ENCODE measurements at regions not wholly inside any gene's neighbourhood (a gene's known extent, or its start where the extent isn't known, plus 50 kb on each side); places are given as distances from the start of the nearest gene placed in this dataset.

- peaks cover 19% of the 10 kb centered on the region for H3K4me1 ChIP-seq (ENCODE audit: low read length)
- H3K9me3 ChIP-seq (ENCODE audit: low read length), result no peaks in the 10 kb centered on the region
- H3K36me3 ChIP-seq (ENCODE audit: insufficient read depth, low read length), result no peaks in the 10 kb centered on the region
- H2AFZ ChIP-seq (ENCODE audit: low read length), result no peak overlapping the region
- no peaks in the 10 kb centered on the region for H3K27me3 ChIP-seq (ENCODE audit: low read length)
- H3K4me3 ChIP-seq (ENCODE audit: low read length), result no peak overlapping the region
- no peaks in the 10 kb centered on the region for H4K20me1 ChIP-seq (ENCODE audit: insufficient read depth, low read depth, low read length)
- H3K9me2 ChIP-seq (replicated peaks; ENCODE audit: insufficient read depth, low read length), result no peaks in the 10 kb centered on the region
- no peaks in the 10 kb centered on the region for H3K79me2 ChIP-seq (ENCODE audit: low read length)
- H3K9ac ChIP-seq (ENCODE audit: low read length), result no peak overlapping the region
- DNase-seq, result no peak
- H3K4me2 ChIP-seq (ENCODE audit: low read depth, low read length, poor library complexity, severe bottlenecking), result no peak overlapping the region
- H3K27ac ChIP-seq (ENCODE audit: low read length), result no peak overlapping the region
Measured at GRCh38 chr15:31272558-31273257, 53.9 kb upstream of the KLF13 start.

DNA sequence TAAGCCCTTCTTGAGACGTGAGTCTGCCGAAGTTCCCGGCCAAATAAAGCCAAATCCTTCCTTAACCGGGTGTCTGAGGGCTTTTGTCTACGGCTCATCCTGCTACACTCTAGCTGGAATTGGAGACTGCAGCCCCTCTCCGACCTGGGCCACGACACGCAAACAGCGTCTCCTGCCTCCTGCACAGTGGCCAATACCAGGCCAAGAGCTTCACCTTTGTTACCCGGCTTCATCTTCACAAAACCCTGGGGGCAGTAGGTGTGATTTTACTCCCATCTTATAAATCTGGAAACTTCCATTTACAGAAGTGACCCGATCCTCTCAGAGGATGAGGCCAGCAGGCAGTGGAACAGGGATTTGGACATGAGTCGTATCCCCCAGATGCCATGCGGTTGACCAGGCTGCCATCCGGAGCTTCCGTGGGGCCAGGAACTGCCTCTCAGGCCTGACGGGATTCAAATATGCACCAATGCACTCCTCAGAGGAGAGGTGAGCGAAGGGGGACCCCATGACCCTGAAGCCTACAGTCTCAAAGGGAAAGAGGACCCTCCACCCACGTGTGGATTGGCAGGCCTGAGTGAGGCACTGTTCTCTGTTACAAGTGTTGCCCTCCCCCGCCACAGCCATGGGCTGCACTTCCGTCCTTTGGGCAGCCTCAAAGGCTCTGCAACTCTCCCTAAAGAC is 53.2 kb upstream of the KLF13 start:
- no peak for DNase-seq
- Histone ChIP-seq H3K9me2 (replicated peaks; ENCODE audit: insufficient read depth, low read length) (no peaks in the 10 kb centered on the region), H2AFZ (ENCODE audit: low read length) (no peak overlapping the region), H4K20me1 (ENCODE audit: insufficient read depth, low read depth, low read length) (no peaks in the 10 kb centered on the region), H3K4me3 (ENCODE audit: low read length) (no peak overlapping the region), H3K4me2 (ENCODE audit: low read depth, low read length, poor library complexity, severe bottlenecking) (no peak overlapping the region), H3K9me3 (ENCODE audit: low read length) (no peaks in the 10 kb centered on the region), H3K27me3 (ENCODE audit: low read length) (no peaks in the 10 kb centered on the region), H3K79me2 (ENCODE audit: low read length) (no peaks in the 10 kb centered on the region), H3K36me3 (ENCODE audit: insufficient read depth, low read length) (no peaks in the 10 kb centered on the region), H3K9ac (ENCODE audit: low read length) (no peak overlapping the region), H3K4me1 (ENCODE audit: low read length) (peaks cover 12% of the 10 kb centered on the region), H3K27ac (ENCODE audit: low read length) (no peak overlapping the region)

DNA sequence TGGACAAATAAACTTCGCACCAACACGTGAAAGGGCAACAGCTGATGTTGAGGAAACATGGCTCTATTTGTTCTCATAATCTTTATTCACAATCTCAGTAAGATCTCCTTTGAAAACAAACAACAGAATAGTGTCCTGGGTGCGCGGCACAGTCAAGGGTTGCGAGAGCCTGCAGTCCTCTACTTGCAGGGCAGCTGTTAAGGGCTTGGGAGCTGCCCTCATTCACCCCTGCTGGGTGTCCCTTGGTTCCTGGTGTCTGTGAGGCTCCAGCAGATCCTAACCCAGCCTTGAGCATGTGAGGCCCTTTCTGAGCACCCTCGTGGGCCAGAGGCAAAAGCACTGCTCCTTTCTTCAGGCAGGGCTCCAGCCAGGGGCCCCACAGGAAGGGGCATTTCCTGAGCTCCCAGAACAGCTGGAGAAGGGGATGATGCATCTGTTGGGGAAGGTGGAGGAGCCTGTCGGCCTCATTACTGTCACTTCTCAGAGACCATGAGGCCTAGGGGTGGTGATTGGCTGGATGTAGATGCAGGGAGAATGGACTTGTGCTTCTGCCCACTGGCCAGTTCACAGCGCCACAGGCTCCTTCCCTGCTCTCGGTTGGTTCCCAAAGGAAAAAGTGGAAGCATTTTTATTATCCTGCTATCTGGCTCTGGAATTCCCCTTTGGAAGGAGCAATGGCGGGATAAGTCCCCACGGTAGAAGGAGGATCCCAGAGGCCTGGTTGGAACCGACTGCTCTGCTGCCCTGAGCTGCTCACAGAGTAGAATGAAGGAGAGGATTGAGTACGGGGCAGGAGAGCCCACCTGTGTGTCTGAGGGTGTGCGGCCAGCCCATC is 51.9 kb upstream of the KLF13 start:
- Histone ChIP-seq H3K9me3 (ENCODE audit: low read length) (no peaks in the 10 kb centered on the region), H3K4me2 (ENCODE audit: low read depth, low read length, poor library complexity, severe bottlenecking) (no peak overlapping the region), H3K9me2 (replicated peaks; ENCODE audit: insufficient read depth, low read length) (no peaks in the 10 kb centered on the region), H3K36me3 (ENCODE audit: insufficient read depth, low read length) (no peaks in the 10 kb centered on the region), H3K27me3 (ENCODE audit: low read length) (no peaks in the 10 kb centered on the region), H3K27ac (ENCODE audit: low read length) (no peak overlapping the region), H2AFZ (ENCODE audit: low read length) (no peak overlapping the region), H4K20me1 (ENCODE audit: insufficient read depth, low read depth, low read length) (no peaks in the 10 kb centered on the region), H3K79me2 (ENCODE audit: low read length) (no peaks in the 10 kb centered on the region), H3K4me1 (ENCODE audit: low read length) (peaks cover 12% of the 10 kb centered on the region), H3K4me3 (ENCODE audit: low read length) (no peak overlapping the region), H3K9ac (ENCODE audit: low read length) (no peak overlapping the region)
- DNase-seq, result no peak

DNA sequence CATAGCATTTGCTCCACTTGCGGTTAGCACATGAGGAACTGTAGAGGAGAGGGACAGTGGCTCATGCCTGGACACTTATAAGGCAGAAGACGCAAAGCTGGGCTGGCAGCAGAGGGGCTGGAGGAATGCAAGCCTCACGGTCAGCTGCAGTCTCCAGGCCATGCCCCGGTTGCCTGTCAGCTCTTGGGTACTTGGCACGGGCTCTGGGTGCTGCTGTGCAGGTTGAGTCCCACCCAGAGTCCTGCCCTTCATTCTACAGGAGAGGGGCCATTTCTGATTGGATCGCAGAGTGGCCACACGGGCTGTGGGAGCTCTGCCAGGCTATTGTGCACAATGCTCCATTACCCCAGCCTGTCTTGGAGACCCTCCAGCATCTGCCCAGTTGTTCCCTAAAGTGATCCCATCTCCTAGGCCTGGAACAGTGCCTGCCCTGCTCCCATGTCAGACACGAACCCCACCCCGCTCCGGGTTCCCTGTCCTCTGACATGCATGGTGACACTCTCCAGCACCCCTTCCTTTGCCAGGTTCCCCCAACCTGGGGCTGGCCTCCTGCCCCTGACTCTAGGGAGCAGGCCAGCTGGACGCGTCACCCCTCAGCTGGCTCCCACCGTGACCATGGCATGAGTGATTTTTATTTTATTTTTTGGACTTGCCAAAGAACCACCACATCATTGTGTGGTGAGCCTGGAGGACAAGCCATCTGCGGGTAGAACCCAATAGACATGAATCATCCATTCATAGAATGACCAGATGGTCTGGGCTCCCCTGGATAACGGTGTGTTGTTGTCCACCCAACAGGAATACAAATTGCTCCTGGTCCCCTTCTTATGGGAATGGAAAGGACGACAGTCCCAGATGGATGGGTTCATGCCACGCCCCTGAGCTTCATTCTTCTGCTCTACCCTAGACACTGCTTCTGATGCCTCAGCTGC is 51.0 kb upstream of the KLF13 start:
- no peak for DNase-seq
- H3K9ac ChIP-seq (ENCODE audit: low read length), result no peak overlapping the region
- no peak overlapping the region for H3K4me2 ChIP-seq (ENCODE audit: low read depth, low read length, poor library complexity, severe bottlenecking)
- H3K9me3 ChIP-seq (ENCODE audit: low read length), result no peaks in the 10 kb centered on the region
- no peak overlapping the region for H2AFZ ChIP-seq (ENCODE audit: low read length)
- H3K4me3 ChIP-seq (ENCODE audit: low read length), result no peak overlapping the region
- no peaks in the 10 kb centered on the region for H3K36me3 ChIP-seq (ENCODE audit: insufficient read depth, low read length)
- no peak overlapping the region for H3K27ac ChIP-seq (ENCODE audit: low read length)
- no peaks in the 10 kb centered on the region for H3K79me2 ChIP-seq (ENCODE audit: low read length)
- no peaks in the 10 kb centered on the region for H3K9me2 ChIP-seq (replicated peaks; ENCODE audit: insufficient read depth, low read length)
- peaks cover 10% of the 10 kb centered on the region for H3K4me1 ChIP-seq (ENCODE audit: low read length)
- H4K20me1 ChIP-seq (ENCODE audit: insufficient read depth, low read depth, low read length), result no peaks in the 10 kb centered on the region
- H3K27me3 ChIP-seq (ENCODE audit: low read length), result no peaks in the 10 kb centered on the region

- H4K20me1 ChIP-seq (ENCODE audit: insufficient read depth, low read depth, low read length), result no peaks in the 10 kb centered on the region
- no peak overlapping the region for H3K27ac ChIP-seq (ENCODE audit: low read length)
- no peaks in the 10 kb centered on the region for H3K9me3 ChIP-seq (ENCODE audit: low read length)
- no peak overlapping the region for H3K4me3 ChIP-seq (ENCODE audit: low read length)
- DNase-seq, result no peak
- H3K4me2 ChIP-seq (ENCODE audit: low read depth, low read length, poor library complexity, severe bottlenecking), result no peak overlapping the region
- H3K79me2 ChIP-seq (ENCODE audit: low read length), result no peaks in the 10 kb centered on the region
- H2AFZ ChIP-seq (ENCODE audit: low read length), result no peak overlapping the region
- H3K4me1 ChIP-seq (ENCODE audit: low read length), result peaks cover 3% of the 10 kb centered on the region; the same call in 1 of the 2 replicates
- no peak overlapping the region for H3K9ac ChIP-seq (ENCODE audit: low read length)
- H3K9me2 ChIP-seq (replicated peaks; ENCODE audit: insufficient read depth, low read length), result no peaks in the 10 kb centered on the region
- H3K36me3 ChIP-seq (ENCODE audit: insufficient read depth, low read length), result no peaks in the 10 kb centered on the region
- no peaks in the 10 kb centered on the region for H3K27me3 ChIP-seq (ENCODE audit: low read length)
Measured at GRCh38 chr15:31276596-31277298, 49.9 kb upstream of the KLF13 start.
